ENCODE measurements at regions not wholly inside any gene's neighbourhood (a gene's known extent, or its start where the extent isn't known, plus 50 kb on each side); places are given as distances from the start of the nearest gene placed in this dataset.

DNA sequence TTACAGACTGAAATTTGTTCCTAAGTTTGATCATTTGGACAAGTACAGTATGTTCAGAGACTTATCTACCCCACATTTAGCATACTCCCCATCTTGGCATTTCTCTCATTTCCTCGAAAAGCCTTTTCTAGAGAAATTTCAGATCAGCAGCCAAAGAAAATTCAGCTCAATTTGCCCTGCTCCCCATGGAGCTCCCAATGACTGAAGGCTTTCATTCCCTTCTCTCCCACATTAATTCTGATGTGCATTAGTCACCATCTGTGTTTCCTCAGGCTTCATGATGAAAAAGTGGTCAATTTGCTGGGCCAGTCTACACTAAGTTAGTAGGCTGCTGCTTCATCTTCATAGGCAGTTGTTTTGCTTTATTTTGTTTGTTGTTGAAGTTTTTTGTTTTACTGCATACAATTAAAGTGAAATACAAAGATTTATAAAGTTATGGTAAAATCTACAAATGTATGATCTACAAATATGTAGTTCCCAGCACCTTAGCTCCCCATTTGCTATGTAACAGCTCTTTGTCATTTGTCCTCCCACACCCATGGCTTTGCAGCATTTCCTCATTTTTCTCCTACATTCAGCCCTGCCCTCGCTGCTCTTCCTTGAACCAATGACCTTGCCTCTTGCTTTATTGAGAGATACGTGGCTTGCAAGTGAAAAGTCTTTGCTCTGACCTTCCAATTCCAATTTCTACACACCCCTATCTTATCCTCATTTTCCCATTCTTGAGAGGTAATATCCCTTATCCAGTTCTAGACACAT is 193.9 kb downstream of the ANAPC10 start:
- DNase-seq, result no peak

- no peak for DNase-seq
Measured at GRCh38 chr4:144905286-144905685, 192.7 kb downstream of the ANAPC10 start.

DNA sequence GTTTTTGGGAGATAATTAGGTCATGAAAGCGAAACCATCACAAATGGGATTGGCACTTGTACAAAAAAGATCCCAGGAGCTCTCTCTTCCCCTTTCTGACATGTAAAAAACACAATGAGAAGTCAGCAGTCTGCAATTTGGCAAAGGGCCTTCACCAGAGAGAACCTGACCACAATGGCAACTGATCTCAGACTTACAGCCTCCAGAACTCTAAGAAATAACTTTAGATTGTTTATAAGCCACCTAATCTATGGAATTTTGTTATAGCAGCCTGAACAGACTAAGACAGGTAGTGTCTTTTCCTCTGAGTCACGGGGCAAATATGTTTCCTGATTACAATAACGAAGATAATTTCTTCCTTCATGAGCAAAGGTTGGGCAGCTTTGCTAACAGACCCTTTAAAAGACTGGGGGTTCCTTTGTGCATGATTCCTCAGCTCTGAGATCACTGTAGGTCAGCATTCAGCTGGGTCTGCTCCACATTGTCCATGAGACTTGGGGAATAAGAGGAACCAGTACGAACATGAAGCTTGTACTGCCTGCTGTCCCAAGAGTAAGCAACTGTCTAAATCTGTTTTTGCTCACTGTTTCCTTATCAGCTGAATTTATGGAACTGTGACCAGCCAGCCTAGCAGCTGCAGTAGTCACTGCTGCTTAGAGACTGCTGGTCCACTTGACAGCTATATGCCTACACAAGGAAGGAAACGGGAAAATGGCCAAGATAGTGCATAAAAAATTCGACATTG is 191.6 kb downstream of the ANAPC10 start:
- no peak for DNase-seq

DNA sequence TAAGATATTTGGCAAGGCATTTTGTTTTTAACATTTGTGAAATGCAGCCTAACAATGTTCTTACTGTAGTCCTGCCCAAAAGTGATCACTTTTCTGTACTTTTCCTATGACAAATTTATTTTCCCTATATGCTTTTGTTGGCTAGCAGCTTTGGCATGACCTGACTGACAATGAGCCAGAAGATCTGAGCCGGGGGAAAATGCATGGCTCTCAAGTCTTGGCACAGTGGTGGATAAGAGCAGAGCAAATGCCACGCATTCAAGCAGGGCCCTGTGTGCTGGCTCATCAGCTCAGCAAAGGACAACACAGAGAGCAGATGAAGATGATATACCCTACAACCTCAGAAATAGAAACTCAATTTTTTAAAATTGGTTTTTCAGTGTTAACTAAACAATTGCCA is 187.3 kb downstream of the ANAPC10 start:
- no peak for DNase-seq
